H1 (cell line): ENCODE measurements at regions not wholly inside any gene's neighbourhood (a gene's known extent, or its start where the extent isn't known, plus 50 kb on each side); places are given as distances from the start of the nearest gene placed in this dataset.

Experiments
- CTCF ChIA-PET: fragments of 300-600 bp; sonication (Branson Sonifier 250); formaldehyde crosslinking; loops from one replicate; lab custom pipeline; 2021; ENCODE audit not compliant: partially characterized antibody; lab: Charles Lee
- POLR2A ChIA-PET: fragments of 300-600 bp; sonication (Branson Sonifier 250); formaldehyde crosslinking; loops from one replicate; lab custom pipeline; 2021; ENCODE audit warnings: inconsistent platforms; ENCODE audit not compliant: partially characterized antibody; lab: Charles Lee
- DNase-seq, 2 experiments: peaks; one replicate each; pipeline versions ENCODE4 v3.0.0 to v3.0.0-alpha.2; 2010 to 2022; ENCODE audit warnings: low spot score in 2 of 2, low read depth in 1 of 2, mixed read lengths in 1 of 2
- FAIRE-seq: peaks from 2 replicates; lab custom pipeline; 2011; peaks lifted over from hg19 to GRCh38; lab: Jason Lieb, UNC
- H2AFZ ChIP-seq: 2 replicates; pipeline ENCODE4 v1.8.1; 2012; ENCODE audit warnings: low read length, inconsistent platforms
- H2AK5ac ChIP-seq: 2 replicates; pipeline ENCODE4 v1.6.1; 2013; ENCODE audit warnings: low read depth, low read length
- H2BK120ac ChIP-seq: replicated peaks from 2 replicates; pipeline ENCODE3; 2013; ENCODE audit warnings: low read depth, low read length, inconsistent platforms
- H2BK12ac ChIP-seq: 2 replicates; pipeline ENCODE4 v1.6.1; 2013; ENCODE audit warnings: low read depth, low read length
- H2BK15ac ChIP-seq: 2 replicates; pipeline ENCODE4 v1.6.1; 2013; ENCODE audit warnings: low read length
- H2BK20ac ChIP-seq: 2 replicates; pipeline ENCODE4 v1.6.1; 2013; ENCODE audit warnings: low read length
- H2BK5ac ChIP-seq: 2 replicates; pipeline ENCODE4 v1.6.1; 2013; ENCODE audit warnings: low read depth, low read length
- H3K14ac ChIP-seq: 2 replicates; pipeline ENCODE4 v1.6.1; 2013; ENCODE audit warnings: inconsistent platforms; ENCODE audit not compliant: insufficient read length
- H3K18ac ChIP-seq: 2 replicates; pipeline ENCODE4 v1.6.1; 2013; ENCODE audit warnings: low read length; ENCODE audit errors: extremely low read depth
- H3K23ac ChIP-seq: 2 replicates; pipeline ENCODE4 v1.6.1; 2013; ENCODE audit warnings: inconsistent platforms; ENCODE audit not compliant: insufficient read length
- H3K23me2 ChIP-seq: 2 replicates; pipeline ENCODE4 v1.6.1; 2013; ENCODE audit warnings: low read depth, low read length
- H3K27ac ChIP-seq: 2 replicates; pipeline ENCODE4 v1.6.1; 2011; ENCODE audit warnings: low read depth, low read length, inconsistent platforms
- H3K27me3 ChIP-seq, 4 experiments: replicated peaks in 1 of 4; 1 replicate in 1 of 4; 2 replicates in 3 of 4; pipeline versions ENCODE4 v1.6.1 to v1.8.1; 2011 to 2013; ENCODE audit warnings: low read length in 3 of 4, mild to moderate bottlenecking in 3 of 4, inconsistent platforms in 2 of 4, mixed read lengths in 2 of 4, moderate library complexity in 1 of 4; ENCODE audit not compliant: control insufficient read depth in 3 of 4, insufficient read depth in 3 of 4; ENCODE audit errors: extremely low read depth in 1 of 4
- H3K36me3 ChIP-seq, 4 experiments: 2 replicates each; pipeline versions ENCODE4 v1.6.1 to v1.8.1; 2011 to 2013; ENCODE audit warnings: mild to moderate bottlenecking in 4 of 4, low read length in 3 of 4, moderate library complexity in 2 of 4, control low read depth in 1 of 4, inconsistent platforms in 1 of 4; ENCODE audit not compliant: insufficient read depth in 4 of 4, control insufficient read depth in 2 of 4
- H3K4ac ChIP-seq: replicated peaks from 2 replicates; pipeline ENCODE3; 2013; ENCODE audit warnings: low read length, low read depth, mixed read lengths, inconsistent platforms; ENCODE audit not compliant: insufficient read length
- H3K4me1 ChIP-seq, 4 experiments: replicated peaks in 1 of 4; 1 replicate in 1 of 4; 2 replicates in 3 of 4; pipeline versions ENCODE4 v1.6.1 to v1.8.1; 2011 to 2013; ENCODE audit warnings: low read length in 3 of 4, inconsistent platforms in 2 of 4, mixed read lengths in 1 of 4; ENCODE audit not compliant: insufficient read depth in 4 of 4, control insufficient read depth in 3 of 4
- H3K4me2 ChIP-seq, 2 experiments: 2 replicates each; pipeline versions ENCODE4 v1.6.1 to v1.8.1; 2011 to 2013; ENCODE audit warnings: low read depth in 2 of 2, low read length in 2 of 2, control low read depth in 1 of 2, inconsistent platforms in 1 of 2, mild to moderate bottlenecking in 1 of 2; ENCODE audit not compliant: insufficient read depth in 1 of 2
- H3K4me3 ChIP-seq, 4 experiments: fragments of 200-600, 300-600 bp in 1 of 4; sonication (generic), shearing (Covaris generic), sonication (Bioruptor Twin) in 1 of 4; 2 replicates each; pipeline versions ENCODE4 v1.5.1 to v1.8.1; 2011 to 2016; ENCODE audit warnings: low read length in 4 of 4, low read depth in 3 of 4, control low read depth in 2 of 4, inconsistent platforms in 2 of 4, mild to moderate bottlenecking in 2 of 4, mixed read lengths in 1 of 4, moderate library complexity in 1 of 4; ENCODE audit not compliant: insufficient read depth in 2 of 4; ENCODE audit errors: extremely low read depth in 1 of 4
- H3K56ac ChIP-seq: replicated peaks from 2 replicates; pipeline ENCODE3; 2013; ENCODE audit warnings: low read depth, mild to moderate bottlenecking, mixed read lengths, low read length, inconsistent platforms; ENCODE audit not compliant: insufficient read length
- H3K79me1 ChIP-seq: 2 replicates; pipeline ENCODE4 v1.6.1; 2013; ENCODE audit warnings: low read depth, low read length, control low read depth
- H3K79me2 ChIP-seq, 2 experiments: 2 replicates each; pipeline versions ENCODE4 v1.6.1 to v1.8.1; 2012 to 2013; ENCODE audit warnings: low read length in 2 of 2, mild to moderate bottlenecking in 2 of 2, inconsistent platforms in 1 of 2; ENCODE audit not compliant: insufficient read depth in 2 of 2, control insufficient read depth in 1 of 2
- H3K9ac ChIP-seq, 4 experiments: replicated peaks in 1 of 4; 1 replicate in 1 of 4; 2 replicates in 3 of 4; pipeline versions ENCODE4 v1.6.1 to v1.8.1; 2011 to 2013; ENCODE audit warnings: low read depth in 3 of 4, low read length in 3 of 4, control low read depth in 2 of 4, mild to moderate bottlenecking in 2 of 4, moderate library complexity in 2 of 4, inconsistent platforms in 1 of 4; ENCODE audit errors: extremely low read depth in 1 of 4
- H3K9me3 ChIP-seq, 2 experiments: 2 replicates each; pipeline versions ENCODE4 v1.6.1 to v1.8.1; 2012 to 2013; ENCODE audit warnings: mild to moderate bottlenecking in 2 of 2, moderate library complexity in 2 of 2, control low read depth in 1 of 2, inconsistent platforms in 1 of 2, low read depth in 1 of 2, low read length in 1 of 2, mixed read lengths in 1 of 2; ENCODE audit not compliant: insufficient read depth in 2 of 2
- H4K20me1 ChIP-seq, 2 experiments: replicated peaks in 1 of 2; 2 replicates each; pipeline versions ENCODE3 to v1.8.1; 2011 to 2013; ENCODE audit warnings: inconsistent platforms in 2 of 2, low read length in 2 of 2, mild to moderate bottlenecking in 1 of 2; ENCODE audit not compliant: insufficient read depth in 2 of 2, control insufficient read depth in 1 of 2
- H4K5ac ChIP-seq: 2 replicates; pipeline ENCODE4 v1.6.1; 2013; ENCODE audit warnings: low read length, low read depth, mixed read lengths, inconsistent platforms; ENCODE audit not compliant: insufficient read length
- H4K8ac ChIP-seq: 2 replicates; pipeline ENCODE4 v1.8.0; 2013; ENCODE audit warnings: mild to moderate bottlenecking, moderate library complexity, low read length, inconsistent platforms; ENCODE audit not compliant: insufficient read depth; ENCODE audit errors: extremely low read depth
- H4K91ac ChIP-seq: replicated peaks from 2 replicates; pipeline ENCODE3; 2013; ENCODE audit warnings: low read length, mixed read lengths, inconsistent platforms; ENCODE audit not compliant: insufficient read length
- BRCA1 ChIP-seq: IDR thresholded peaks from 2 replicates; pipeline ENCODE4 v1.6.1; 2012; ENCODE audit warnings: low read depth, low read length, improper control_type of control experiment
- EGR1 ChIP-seq: IDR thresholded peaks from 2 replicates; pipeline ENCODE4 v1.6.1; 2011; ENCODE audit warnings: low read depth, low read length, borderline replicate concordance
- RAD21 ChIP-seq, 2 experiments: IDR thresholded peaks in 1 of 2; conservative IDR thresholded peaks in 1 of 2; 2 replicates each; pipeline ENCODE4 v1.6.1; 2011; ENCODE audit warnings: low read depth in 2 of 2, low read length in 2 of 2, improper control_type of control experiment in 1 of 2, inconsistent platforms in 1 of 2, mild to moderate bottlenecking in 1 of 2, moderate library complexity in 1 of 2
- RBBP5 ChIP-seq: IDR thresholded peaks from 2 replicates; pipeline ENCODE4 v1.7.1; 2012; ENCODE audit warnings: low read depth, mild to moderate bottlenecking, inconsistent platforms, low read length, moderate library complexity, borderline replicate concordance
- RFX5 ChIP-seq: IDR thresholded peaks from 2 replicates; pipeline ENCODE4 v1.6.1; 2011; ENCODE audit warnings: low read depth, low read length, improper control_type of control experiment, borderline replicate concordance
- RXRA ChIP-seq: IDR thresholded peaks from 2 replicates; pipeline ENCODE4 v1.6.1; 2011; ENCODE audit warnings: low read depth, mild to moderate bottlenecking, low read length, moderate library complexity; ENCODE audit not compliant: insufficient read depth
- SAP30 ChIP-seq: fragments of 300-600 bp; sonication (generic); IDR thresholded peaks from 2 replicates; pipeline ENCODE4 v1.7.1; 2012; ENCODE audit warnings: low read length, moderate library complexity, mild to moderate bottlenecking, inconsistent platforms; ENCODE audit not compliant: insufficient read depth, insufficient replicate concordance
- TEAD4 ChIP-seq: IDR thresholded peaks from 2 replicates; pipeline ENCODE4 v1.6.1; 2012; ENCODE audit warnings: low read depth, low read length, inconsistent platforms, mixed read lengths
- WGBS, 2 experiments: shearing (Covaris generic) in 1 of 2; methylation state at CpG; one replicate each; pipeline versions ENCODE4 v1.1.6 to v1.1.7; 2013 to 2015; ENCODE audit warnings: low lambda C conversion rate in 2 of 2, mixed read lengths in 2 of 2, inconsistent platforms in 1 of 2, low coverage in 1 of 2, missing lambda C conversion rate in 1 of 2; ENCODE audit not compliant: insufficient replicate concordance in 2 of 2, insufficient coverage in 1 of 2, insufficient read length in 1 of 2; ENCODE audit errors: extremely low coverage in 1 of 2, missing lambda C conversion rate in 1 of 2; 5-methylcytosine and 5-hydroxymethylcytosine counted together

GRCh38 chr15:31433091-31433490 is 106.5 kb downstream of the KLF13 start:
- no peaks in the 10 kb centered on the region for H3K9me3 ChIP-seq
- FAIRE-seq, result no peak
- no peak for DNase-seq
- no peak overlapping the region for H3K9ac ChIP-seq
- no peak overlapping the region for H2BK12ac ChIP-seq
- H4K5ac ChIP-seq, result no peak overlapping the region
- H3K36me3 ChIP-seq, result no peaks in the 10 kb centered on the region
- no peaks in the 10 kb centered on the region; a peak in 1 of 7 replicates for H3K4me1 ChIP-seq
- no peak for TF ChIP-seq RAD21 (IDR thresholded peaks at IDR 0.05 in 1 of 2, conservative IDR thresholded peaks at IDR 0.05 in 1 of 2; ENCODE audit: low read depth in 2 of 2, low read length in 2 of 2)
- TF ChIP-seq BRCA1, result no peak
- no peak for TF ChIP-seq RXRA
- TF ChIP-seq EGR1, result no peak
- TF ChIP-seq RBBP5, result no peak
- no peak for TF ChIP-seq SAP30
- no peak for TF ChIP-seq TEAD4
- TF ChIP-seq RFX5, result no peak
- no peaks in the 10 kb centered on the region for H3K23me2 ChIP-seq
- H3K27me3 ChIP-seq, result no peaks in the 10 kb centered on the region
- no peak overlapping the region for H3K14ac ChIP-seq
- H3K79me2 ChIP-seq, result no peaks in the 10 kb centered on the region
- no peak overlapping the region for H2BK5ac ChIP-seq
- no peak overlapping the region for H3K18ac ChIP-seq
- no peak overlapping the region for H3K4me2 ChIP-seq
- no peaks in the 10 kb centered on the region for H4K20me1 ChIP-seq
- H2BK15ac ChIP-seq, result no peak overlapping the region
- H3K4me3 ChIP-seq, result no peak overlapping the region
- H3K4ac ChIP-seq, result no peak overlapping the region
- no peak overlapping the region for H2BK120ac ChIP-seq
- H4K8ac ChIP-seq, result no peak overlapping the region; the same call in 1 of the 2 replicates
- no peak overlapping the region for H2AK5ac ChIP-seq
- H2BK20ac ChIP-seq, result no peak overlapping the region
- H3K27ac ChIP-seq, result no peak overlapping the region
- no peak overlapping the region for H3K56ac ChIP-seq
- no peaks in the 10 kb centered on the region for H3K79me1 ChIP-seq
- H3K23ac ChIP-seq, result no peak overlapping the region
- no peak overlapping the region for H4K91ac ChIP-seq
- POLR2A ChIA-PET, result no interaction called here
- CTCF ChIA-PET, result interaction anchor here (1.0 to 15.1 kb wide), 10 partner anchors 9 to 216 kb away, joined by 3 to 199 read pairs (median 5); no protein-coding TSS in a partner anchor
- WGBS, 2 experiments, result 92% methylated on average over 4 of the region's 4 CpGs; no CpG with 5 or more reads in 1 of the 2 experiments
- no peak overlapping the region for H2AFZ ChIP-seq
